SJCRH30 (cell line): ENCODE measurements at regions not wholly inside any gene's neighbourhood (a gene's known extent, or its start where the extent isn't known, plus 50 kb on each side); places are given as distances from the start of the nearest gene placed in this dataset.

Source experiments
- DNase-seq, 2 experiments: peaks; one replicate each; pipeline ENCODE4 v3.0.0-alpha.2; 2015 to 2020
- H3K27ac ChIP-seq: fragments of 250-450 bp; sonication (Bioruptor Pico); 2 replicates; pipeline ENCODE4 v1.5.1; 2020; ENCODE audit warnings: mild to moderate bottlenecking, moderate library complexity
- H3K27me3 ChIP-seq: fragments of 250-450 bp; sonication (Bioruptor Pico); 2 replicates; pipeline ENCODE4 v1.5.1; 2020; ENCODE audit warnings: mild to moderate bottlenecking, moderate library complexity
- H3K36me3 ChIP-seq: fragments of 250-450 bp; sonication (Bioruptor Pico); 2 replicates; pipeline ENCODE4 v1.5.1; 2020; ENCODE audit warnings: mild to moderate bottlenecking, moderate library complexity
- H3K4me1 ChIP-seq: fragments of 250-450 bp; sonication (Bioruptor Pico); 2 replicates; pipeline ENCODE4 v1.5.1; 2020; ENCODE audit warnings: mild to moderate bottlenecking, moderate library complexity
- H3K4me3 ChIP-seq: fragments of 250-450 bp; sonication (Bioruptor Pico); 2 replicates; pipeline ENCODE4 v1.5.1; 2020; ENCODE audit warnings: mild to moderate bottlenecking, moderate library complexity
- H3K9me3 ChIP-seq: fragments of 250-450 bp; sonication (Bioruptor Pico); replicated peaks from 2 replicates; pipeline ENCODE4 v1.5.1; 2020; ENCODE audit warnings: mild to moderate bottlenecking, moderate library complexity

GRCh38 chr2:75765798-75766197, 55.1 kb upstream of the GCFC2 start:
- no peak for DNase-seq
- H3K4me1 ChIP-seq = no peaks in the 10 kb centered on the region
- no peaks in the 10 kb centered on the region for H3K9me3 ChIP-seq
- H3K27ac ChIP-seq = no peak overlapping the region
- H3K4me3 ChIP-seq = no peak overlapping the region
- H3K27me3 ChIP-seq = no peaks in the 10 kb centered on the region; the same call in 1 of the 2 replicates
- H3K36me3 ChIP-seq = no peaks in the 10 kb centered on the region

- no peaks in the 10 kb centered on the region; the same call in 1 of the 2 replicates for H3K27me3 ChIP-seq
- H3K27ac ChIP-seq = no peak overlapping the region
- no peaks in the 10 kb centered on the region for H3K9me3 ChIP-seq
- H3K36me3 ChIP-seq = no peaks in the 10 kb centered on the region
- no peak for DNase-seq
- no peak overlapping the region for H3K4me3 ChIP-seq
- no peaks in the 10 kb centered on the region for H3K4me1 ChIP-seq
Observed at GRCh38 chr2:75764611-75765010, 53.9 kb upstream of the GCFC2 start.
